ENCODE measurements at regions not wholly inside any gene's neighbourhood (a gene's known extent, or its start where the extent isn't known, plus 50 kb on each side); places are given as distances from the start of the nearest gene placed in this dataset.

DNA sequence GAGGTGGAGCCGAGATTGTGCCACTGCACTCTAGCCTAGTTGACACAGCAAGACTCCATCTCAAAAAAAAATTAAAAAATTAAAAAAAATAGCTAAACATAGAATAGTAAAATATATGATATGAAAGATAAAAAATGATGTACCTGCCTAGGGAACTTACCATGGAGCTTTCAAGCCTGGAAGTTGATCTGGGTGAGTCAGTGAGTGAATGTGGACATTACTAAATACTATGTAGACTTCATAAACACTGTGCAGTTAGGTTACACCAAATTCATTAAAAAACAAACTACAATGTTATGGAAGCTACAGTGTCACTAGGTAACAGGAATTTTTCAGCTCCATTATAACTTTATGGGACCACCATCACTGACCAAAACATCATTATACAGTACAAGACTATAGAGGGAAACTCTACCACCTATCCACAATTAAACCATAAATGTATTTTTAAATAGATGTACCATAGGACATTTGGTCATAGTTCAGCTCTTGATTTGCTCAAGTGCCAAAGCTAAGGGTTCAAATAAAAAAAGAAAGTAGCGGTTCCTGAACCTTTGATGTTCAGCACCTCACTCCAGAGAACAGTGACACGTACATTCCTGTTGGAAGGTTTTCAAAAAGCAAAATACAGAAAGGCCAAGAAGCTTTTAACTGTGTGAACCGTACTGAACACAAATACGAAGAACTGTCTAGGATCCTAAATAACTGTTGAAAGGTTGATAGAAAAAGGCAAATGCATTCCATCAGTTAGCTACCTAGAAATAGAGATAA is 52.4 kb upstream of the SPDEF start:
- Mint-ChIP-seq H3K4me3 (no peak overlapping the region), H3K4me1 (peaks cover 17 to 31% of the 10 kb centered on the region in 2 donors), H3K36me3 (no peaks in the 10 kb centered on the region), H3K9me3 (no peaks in the 10 kb centered on the region), H3K27ac (peak overlapping the region in 1 of 2 donors; percentile 29), H3K27me3 (ENCODE audit: low read depth in 2 of 2) (no peaks in the 10 kb centered on the region)
- intact Hi-C loops (cut with micrococcal nuclease): loop anchor here (1.0 to 10.0 kb wide), 5 partner anchors 82 to 444 kb away; partner anchors contain the start of gene SMIM29
- Histone ChIP-seq H3K36me3 (ENCODE audit: control insufficient read depth, insufficient read depth, low read length) (peaks cover 15% of the 10 kb centered on the region), H3K4me3 (ENCODE audit: low read length) (no peak overlapping the region), H3K27ac (ENCODE audit: low read length) (no peak overlapping the region), H3K4me1 (ENCODE audit: control insufficient read depth, insufficient read depth, low read length) (no peaks in the 10 kb centered on the region), H3K9me3 (ENCODE audit: control insufficient read depth, insufficient read depth, low read length) (no peaks in the 10 kb centered on the region), H3K27me3 (ENCODE audit: control insufficient read depth, insufficient read depth, low read length) (no peaks in the 10 kb centered on the region)
- WGBS (ENCODE audit: insufficient coverage): 100% methylated on average over 4 of the region's 5 CpGs
- DNase-seq: no peak
- ATAC-seq: no peak
- TF ChIP-seq, protein P1, sequence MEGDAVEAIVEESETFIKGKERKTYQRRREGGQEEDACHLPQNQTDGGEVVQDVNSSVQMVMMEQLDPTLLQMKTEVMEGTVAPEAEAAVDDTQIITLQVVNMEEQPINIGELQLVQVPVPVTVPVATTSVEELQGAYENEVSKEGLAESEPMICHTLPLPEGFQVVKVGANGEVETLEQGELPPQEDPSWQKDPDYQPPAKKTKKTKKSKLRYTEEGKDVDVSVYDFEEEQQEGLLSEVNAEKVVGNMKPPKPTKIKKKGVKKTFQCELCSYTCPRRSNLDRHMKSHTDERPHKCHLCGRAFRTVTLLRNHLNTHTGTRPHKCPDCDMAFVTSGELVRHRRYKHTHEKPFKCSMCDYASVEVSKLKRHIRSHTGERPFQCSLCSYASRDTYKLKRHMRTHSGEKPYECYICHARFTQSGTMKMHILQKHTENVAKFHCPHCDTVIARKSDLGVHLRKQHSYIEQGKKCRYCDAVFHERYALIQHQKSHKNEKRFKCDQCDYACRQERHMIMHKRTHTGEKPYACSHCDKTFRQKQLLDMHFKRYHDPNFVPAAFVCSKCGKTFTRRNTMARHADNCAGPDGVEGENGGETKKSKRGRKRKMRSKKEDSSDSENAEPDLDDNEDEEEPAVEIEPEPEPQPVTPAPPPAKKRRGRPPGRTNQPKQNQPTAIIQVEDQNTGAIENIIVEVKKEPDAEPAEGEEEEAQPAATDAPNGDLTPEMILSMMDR (IDR thresholded peaks at IDR 0.05): no peak

DNA sequence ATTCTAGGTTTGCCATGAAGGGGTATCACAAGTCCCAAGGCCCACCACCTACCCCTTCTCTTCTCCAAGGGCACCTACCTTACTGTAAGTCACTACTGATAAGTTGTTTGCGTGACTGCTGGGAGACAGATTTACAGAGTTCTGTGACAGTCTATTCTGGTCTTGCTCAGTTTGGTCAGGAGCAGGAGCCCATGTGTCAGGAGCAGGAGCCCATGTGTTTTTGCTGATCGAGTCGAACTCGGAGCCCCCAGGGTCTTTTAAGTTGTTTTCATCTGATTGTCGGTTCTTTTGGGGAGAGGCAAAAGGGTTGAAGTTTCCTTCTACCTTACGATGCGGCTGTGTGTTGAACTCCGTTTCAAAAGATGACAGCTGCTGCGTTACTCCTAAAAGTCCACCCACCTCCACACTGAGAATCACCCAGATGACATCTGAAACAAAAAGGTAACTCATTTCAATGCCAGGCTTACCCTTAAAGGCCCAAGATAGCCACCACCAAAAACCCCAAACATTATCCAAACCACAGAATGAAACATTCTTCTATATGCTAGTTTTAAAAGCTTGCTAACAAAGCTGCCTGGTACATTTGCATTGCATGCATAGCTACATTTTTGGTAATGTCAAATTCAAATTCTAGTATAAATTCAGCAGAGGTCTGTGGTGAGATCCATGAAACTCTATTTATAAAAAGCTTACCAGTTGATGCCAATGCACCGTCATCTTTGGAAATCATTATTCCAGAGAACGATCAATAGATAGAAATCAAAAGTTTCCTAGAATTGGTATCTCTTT is 50.5 kb upstream of the SPDEF start:
- no peaks in the 10 kb centered on the region for H3K27me3 Mint-ChIP-seq (ENCODE audit: low read depth in 2 of 2)

More for the DNA sequence above, 50.5 kb upstream of the SPDEF start:
- no peaks in the 10 kb centered on the region for H3K9me3 Mint-ChIP-seq
- DNase-seq (no peak), ATAC-seq (no peak)
- H3K27ac ChIP-seq (ENCODE audit: low read length): no peak overlapping the region
- no peaks in the 10 kb centered on the region for H3K4me1 ChIP-seq (ENCODE audit: control insufficient read depth, insufficient read depth, low read length)
- no peaks in the 10 kb centered on the region for H3K9me3 ChIP-seq (ENCODE audit: control insufficient read depth, insufficient read depth, low read length)
- H3K4me1 Mint-ChIP-seq: peaks cover 12 to 30% of the 10 kb centered on the region in 2 donors
- peaks cover 19% of the 10 kb centered on the region for H3K36me3 ChIP-seq (ENCODE audit: control insufficient read depth, insufficient read depth, low read length)
- H3K36me3 Mint-ChIP-seq: no peaks in the 10 kb centered on the region
- intact Hi-C loops (cut with micrococcal nuclease): loop anchor here (10.0 kb wide), 1 partner anchor 442 kb away; no protein-coding TSS in a partner anchor
- 95% methylated on average over 9 of the region's 11 CpGs for WGBS (ENCODE audit: insufficient coverage)
- no peak overlapping the region for H3K4me3 Mint-ChIP-seq
- no peaks in the 10 kb centered on the region for H3K27me3 ChIP-seq (ENCODE audit: control insufficient read depth, insufficient read depth, low read length)
- peak overlapping the region; percentile 11 to 61 for H3K27ac Mint-ChIP-seq
- H3K4me3 ChIP-seq (ENCODE audit: low read length): no peak overlapping the region
- TF ChIP-seq, protein P1 (IDR thresholded peaks at IDR 0.05): no peak
